ENCODE measurements at regions not wholly inside any gene's neighbourhood (a gene's known extent, or its start where the extent isn't known, plus 50 kb on each side); places are given as distances from the start of the nearest gene placed in this dataset.

- TF ChIP-seq CTCF (IDR thresholded peaks at IDR 0.05; ENCODE audit: low read depth, low read length, missing input control): no peak
- no peak for TF ChIP-seq RAD21 (IDR thresholded peaks at IDR 0.05)
- TF ChIP-seq YY1 (IDR thresholded peaks at IDR 0.05): no peak
- TF ChIP-seq GABPA (IDR thresholded peaks at IDR 0.05 in 1 of 2, conservative IDR thresholded peaks at IDR 0.05 in 1 of 2): no peak
- TF ChIP-seq ZBTB33 (IDR thresholded peaks at IDR 0.05): no peak
- no peak for TF ChIP-seq FOXA2 (IDR thresholded peaks at IDR 0.05)
- no peak for TF ChIP-seq SP1 (IDR thresholded peaks at IDR 0.05)
- no peak for TF ChIP-seq ATF3 (IDR thresholded peaks at IDR 0.05)
- no peak for TF ChIP-seq TAF1 (conservative IDR thresholded peaks at IDR 0.05)
- no peak for TF ChIP-seq JUND (IDR thresholded peaks at IDR 0.05)
Observed at GRCh38 chr3:106261915-106262683, 393.3 kb upstream of the CBLB start.

All from liver (tissue), 3 donors.